Duodenal mucosa (tissue), 2 donors: ENCODE measurements at regions not wholly inside any gene's neighbourhood (a gene's known extent, or its start where the extent isn't known, plus 50 kb on each side); places are given as distances from the start of the nearest gene placed in this dataset.

Source experiments
- H3K27ac ChIP-seq: one replicate; pipeline ENCODE4 v1.7.0; 2013; ENCODE audit warnings: low read depth, low read length
- H3K27me3 ChIP-seq, 2 donors: one replicate each; pipeline ENCODE4 v1.7.0; 2013; ENCODE audit warnings: low read length in 2 of 2, control low read depth in 1 of 2; ENCODE audit not compliant: insufficient read depth in 2 of 2, control insufficient read depth in 1 of 2
- H3K36me3 ChIP-seq, 2 donors: one replicate each; pipeline ENCODE4 v1.7.0; 2013; ENCODE audit warnings: low read length in 2 of 2, control low read depth in 1 of 2; ENCODE audit not compliant: insufficient read depth in 2 of 2, control insufficient read depth in 1 of 2
- H3K4me1 ChIP-seq, 2 donors: one replicate each; pipeline ENCODE4 v1.7.0; 2013; ENCODE audit warnings: low read length in 2 of 2, control low read depth in 1 of 2; ENCODE audit not compliant: insufficient read depth in 2 of 2, control insufficient read depth in 1 of 2
- H3K4me3 ChIP-seq, 2 donors: one replicate each; pipeline ENCODE4 v1.7.0; 2013; ENCODE audit warnings: low read length in 2 of 2, low read depth in 1 of 2
- H3K9ac ChIP-seq, 2 donors: one replicate each; pipeline ENCODE4 v1.7.0; 2013; ENCODE audit warnings: low read length in 2 of 2, low read depth in 1 of 2
- H3K9me3 ChIP-seq, 2 donors: one replicate each; pipeline ENCODE4 v1.7.0; 2013; ENCODE audit warnings: low read length in 2 of 2, control low read depth in 1 of 2; ENCODE audit not compliant: control insufficient read depth in 1 of 2

DNA sequence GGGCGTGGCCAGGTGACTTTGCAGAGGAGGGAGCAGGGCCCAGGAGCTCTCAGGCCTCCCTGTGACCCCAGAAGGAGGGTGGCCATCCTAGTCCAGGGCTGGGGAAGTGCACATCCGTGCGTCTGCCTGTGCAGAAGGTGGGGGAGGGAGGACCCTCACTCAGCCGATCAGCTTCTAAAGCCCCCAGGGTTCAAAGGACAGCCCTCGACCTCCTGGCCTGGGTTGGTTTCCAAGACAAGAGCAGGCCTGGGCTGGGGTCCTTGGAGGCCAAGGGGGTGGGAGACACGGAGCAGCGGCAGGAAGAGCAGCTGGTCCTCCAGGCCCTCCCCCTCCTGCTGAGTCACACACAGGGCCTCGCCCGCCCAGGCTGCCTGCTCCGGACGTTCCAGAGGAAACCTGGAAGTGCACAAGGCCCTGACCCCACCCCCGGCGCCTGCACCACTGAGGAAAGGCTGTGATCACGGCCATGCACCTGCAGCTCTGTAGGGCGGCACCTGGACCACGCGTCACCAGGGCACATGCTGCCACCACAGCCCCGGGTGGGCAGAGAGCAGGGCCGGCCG lies 67.1 kb upstream of the ZNF469 start:
- H3K9ac ChIP-seq, result no peak overlapping the region
- no peak overlapping the region for H3K27ac ChIP-seq
- H3K9me3 ChIP-seq, result no peaks in the 10 kb centered on the region

DNA sequence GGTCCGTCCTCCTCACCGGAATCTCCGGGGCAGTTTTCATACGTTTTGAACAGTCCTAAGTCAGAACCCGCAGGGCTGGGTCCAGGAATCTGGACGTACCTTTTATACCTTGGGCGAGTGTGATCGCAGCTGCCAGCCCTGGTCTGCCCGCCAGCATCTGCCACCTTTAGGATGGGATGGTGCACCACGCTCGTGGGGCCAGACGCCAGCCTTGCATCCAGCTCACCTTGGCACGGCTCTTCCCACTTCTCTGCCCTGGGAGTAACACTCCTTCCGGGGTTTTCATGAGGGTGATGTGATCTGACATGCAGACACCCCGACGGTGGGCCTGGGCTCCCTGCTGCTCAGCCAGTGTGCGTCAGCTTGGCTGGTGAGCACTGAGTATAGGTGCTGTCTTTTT lies 66.6 kb upstream of the ZNF469 start:
- H3K9ac ChIP-seq, result no peak overlapping the region
- H3K27me3 ChIP-seq, result no peaks in the 10 kb centered on the region
- H3K9me3 ChIP-seq, result no peaks in the 10 kb centered on the region
- H3K4me1 ChIP-seq, result peaks cover 0 to 12% of the 10 kb centered on the region in 2 donors
- peak overlapping the region in 1 of 2 donors; percentile 16 for H3K4me3 ChIP-seq
- H3K27ac ChIP-seq, result no peak overlapping the region
- H3K36me3 ChIP-seq, result no peaks in the 10 kb centered on the region

More for the DNA sequence above, 67.1 kb upstream of the ZNF469 start:
- peaks cover 0 to 12% of the 10 kb centered on the region in 2 donors for H3K4me1 ChIP-seq
- H3K4me3 ChIP-seq, result peak overlapping the region in 1 of 2 donors; percentile 16
- no peaks in the 10 kb centered on the region for H3K27me3 ChIP-seq
- no peaks in the 10 kb centered on the region for H3K36me3 ChIP-seq

DNA sequence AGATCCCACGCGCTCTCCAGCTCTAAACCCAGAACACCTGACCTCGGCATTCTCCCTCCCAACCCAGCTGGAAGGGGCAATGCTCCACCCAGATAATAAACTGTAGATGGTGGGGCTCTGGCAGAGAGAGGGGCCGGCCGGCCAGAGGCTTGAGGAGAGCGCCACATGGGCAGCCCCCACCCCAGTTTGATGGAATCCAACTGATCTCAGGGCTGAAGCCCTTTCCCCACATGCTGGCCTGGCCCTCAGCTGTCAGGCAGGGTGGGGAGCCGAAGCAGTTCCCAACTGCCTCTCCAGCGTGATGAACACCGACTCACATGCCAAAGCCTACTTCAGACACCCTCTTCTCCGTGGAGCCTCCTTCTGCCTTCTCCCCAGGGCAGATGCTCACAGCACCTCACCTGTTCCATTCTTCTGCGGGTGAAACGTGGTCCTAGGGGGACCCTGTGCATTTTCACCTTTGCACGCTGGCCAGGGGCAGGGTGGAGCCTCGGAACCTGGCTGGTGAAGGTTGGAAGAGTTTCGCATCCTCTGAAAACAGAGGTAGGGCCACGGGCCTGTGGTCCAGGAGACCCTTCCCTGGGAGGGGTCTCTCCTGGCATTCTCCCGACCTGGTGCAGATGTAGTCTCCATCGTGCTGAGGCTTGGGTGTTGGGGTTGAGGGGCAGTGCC lies 65.7 kb upstream of the ZNF469 start:
- Histone ChIP-seq H3K4me1 (peaks cover 0 to 12% of the 10 kb centered on the region in 2 donors), H3K9ac (no peak overlapping the region), H3K9me3 (no peaks in the 10 kb centered on the region), H3K27me3 (no peaks in the 10 kb centered on the region), H3K4me3 (no peak overlapping the region), H3K36me3 (no peaks in the 10 kb centered on the region), H3K27ac (no peak overlapping the region)

DNA sequence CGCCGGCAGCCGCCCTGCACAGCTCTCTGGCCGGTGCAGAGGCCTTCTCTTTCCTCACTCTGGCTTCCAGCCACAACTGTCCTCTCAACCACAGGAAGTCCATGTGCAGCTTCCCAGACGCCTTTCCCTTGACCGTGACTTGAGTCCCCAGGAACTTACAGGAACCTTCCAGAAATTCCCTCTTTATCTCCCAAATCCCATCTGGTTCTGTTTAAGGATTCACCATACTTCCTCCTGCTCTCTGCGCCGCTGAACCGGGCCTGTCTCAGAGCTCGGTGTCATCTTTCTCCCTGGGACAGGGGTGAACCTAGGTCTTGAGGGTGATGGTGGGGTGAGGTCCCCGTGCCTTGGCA lies 65.2 kb upstream of the ZNF469 start:
- Histone ChIP-seq H3K4me3 (no peak overlapping the region), H3K9ac (no peak overlapping the region), H3K27me3 (no peaks in the 10 kb centered on the region), H3K27ac (no peak overlapping the region), H3K9me3 (no peaks in the 10 kb centered on the region), H3K4me1 (peaks cover 0 to 12% of the 10 kb centered on the region in 2 donors), H3K36me3 (no peaks in the 10 kb centered on the region)

DNA sequence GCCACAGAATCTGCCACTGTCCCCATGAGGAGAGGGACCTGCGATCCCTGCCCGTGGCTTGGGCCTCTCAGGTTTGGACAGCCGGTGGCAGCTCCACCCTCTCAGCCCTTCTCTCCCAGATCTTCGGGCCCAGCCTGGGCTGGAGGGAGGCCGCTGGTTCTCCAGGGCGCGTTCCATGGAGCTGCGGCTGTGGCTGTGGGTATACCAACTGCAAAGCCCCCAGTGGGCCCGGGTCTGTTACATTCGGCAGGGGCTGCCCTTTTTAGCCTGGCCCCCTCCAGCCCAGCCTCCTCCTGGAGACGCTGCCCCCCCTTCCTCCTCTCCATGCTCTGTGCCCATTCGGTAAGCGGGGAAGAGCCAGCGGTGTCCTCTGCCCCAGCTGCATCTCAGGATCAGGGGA lies 64.7 kb upstream of the ZNF469 start:
- no peak overlapping the region for H3K27ac ChIP-seq
- peaks cover 0 to 12% of the 10 kb centered on the region in 2 donors for H3K4me1 ChIP-seq
- H3K36me3 ChIP-seq, result no peaks in the 10 kb centered on the region
- H3K9ac ChIP-seq, result no peak overlapping the region
- H3K27me3 ChIP-seq, result no peaks in the 10 kb centered on the region
- H3K4me3 ChIP-seq, result no peak overlapping the region
- H3K9me3 ChIP-seq, result no peaks in the 10 kb centered on the region

DNA sequence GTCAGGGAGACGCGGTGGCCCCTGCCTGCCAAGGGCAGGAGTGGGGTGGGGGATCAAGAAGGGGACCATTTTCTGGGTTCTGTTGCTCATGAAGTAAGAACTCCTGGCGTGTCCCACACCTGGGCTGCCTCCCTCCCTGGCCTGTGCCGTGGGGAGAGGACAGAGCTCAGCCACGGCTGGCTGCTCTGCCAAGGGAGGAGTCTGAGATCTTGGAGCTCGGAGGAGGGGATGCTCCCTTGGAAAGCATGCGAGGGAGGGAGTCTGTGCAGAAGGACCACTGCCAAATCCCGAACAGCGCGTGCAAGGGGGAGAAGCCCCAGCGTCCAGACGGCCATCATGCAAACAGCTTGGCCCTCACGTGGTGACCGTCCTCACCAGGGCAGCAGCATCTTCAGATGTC lies 64.2 kb upstream of the ZNF469 start:
- H3K9ac ChIP-seq, result no peak overlapping the region
- no peaks in the 10 kb centered on the region for H3K9me3 ChIP-seq
- peaks cover 0 to 12% of the 10 kb centered on the region in 2 donors for H3K4me1 ChIP-seq
- H3K27ac ChIP-seq, result no peak overlapping the region
- H3K4me3 ChIP-seq, result no peak overlapping the region
- H3K27me3 ChIP-seq, result no peaks in the 10 kb centered on the region
- no peaks in the 10 kb centered on the region for H3K36me3 ChIP-seq

DNA sequence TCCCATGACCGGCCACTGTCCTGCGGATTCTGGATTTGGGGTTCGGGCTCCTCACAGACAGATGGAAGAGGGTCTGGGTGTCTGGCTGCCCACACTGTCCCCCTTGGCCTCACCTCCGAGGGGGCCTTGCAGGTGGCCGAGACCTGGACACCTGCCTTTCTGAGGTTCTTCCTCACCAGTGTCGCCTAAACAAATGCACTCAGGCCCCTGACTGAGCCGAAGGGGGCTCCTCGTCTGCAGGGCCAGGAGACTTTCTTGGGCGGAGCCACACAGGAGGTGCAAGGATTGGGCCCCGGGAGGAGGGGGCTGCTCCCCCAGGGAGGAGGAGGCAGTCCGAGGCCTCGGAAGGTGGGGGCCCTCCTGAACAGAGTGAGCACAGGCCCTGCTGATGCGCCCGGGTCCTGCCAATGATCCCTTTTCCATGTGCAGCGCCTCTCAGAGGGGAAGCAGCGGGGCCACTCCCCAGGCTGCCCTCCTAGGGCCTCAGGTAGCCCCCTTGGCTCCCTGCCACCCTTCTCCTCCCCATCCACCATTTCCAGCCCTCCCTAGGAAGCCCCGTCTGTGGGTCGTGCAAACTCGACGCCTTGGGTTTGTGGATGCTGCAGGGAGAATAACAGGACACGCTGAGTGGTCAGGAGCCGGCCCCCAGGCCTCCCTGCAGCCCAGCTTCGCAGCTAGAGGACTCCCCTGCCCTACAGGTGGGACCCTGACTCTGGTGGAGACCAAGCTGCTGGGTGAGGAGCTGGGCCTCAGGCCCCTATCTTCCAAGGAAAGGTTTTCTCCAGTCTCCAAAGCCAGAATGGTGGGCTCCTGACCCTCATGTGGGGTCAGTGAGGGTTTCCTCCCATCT lies 63.4 kb upstream of the ZNF469 start:
- H3K9ac ChIP-seq, result no peak overlapping the region
- H3K27me3 ChIP-seq, result no peaks in the 10 kb centered on the region
- no peak overlapping the region for H3K4me3 ChIP-seq
- H3K9me3 ChIP-seq, result no peaks in the 10 kb centered on the region
- H3K27ac ChIP-seq, result no peak overlapping the region
- no peaks in the 10 kb centered on the region for H3K36me3 ChIP-seq
- H3K4me1 ChIP-seq, result peaks cover 0 to 12% of the 10 kb centered on the region in 2 donors

DNA sequence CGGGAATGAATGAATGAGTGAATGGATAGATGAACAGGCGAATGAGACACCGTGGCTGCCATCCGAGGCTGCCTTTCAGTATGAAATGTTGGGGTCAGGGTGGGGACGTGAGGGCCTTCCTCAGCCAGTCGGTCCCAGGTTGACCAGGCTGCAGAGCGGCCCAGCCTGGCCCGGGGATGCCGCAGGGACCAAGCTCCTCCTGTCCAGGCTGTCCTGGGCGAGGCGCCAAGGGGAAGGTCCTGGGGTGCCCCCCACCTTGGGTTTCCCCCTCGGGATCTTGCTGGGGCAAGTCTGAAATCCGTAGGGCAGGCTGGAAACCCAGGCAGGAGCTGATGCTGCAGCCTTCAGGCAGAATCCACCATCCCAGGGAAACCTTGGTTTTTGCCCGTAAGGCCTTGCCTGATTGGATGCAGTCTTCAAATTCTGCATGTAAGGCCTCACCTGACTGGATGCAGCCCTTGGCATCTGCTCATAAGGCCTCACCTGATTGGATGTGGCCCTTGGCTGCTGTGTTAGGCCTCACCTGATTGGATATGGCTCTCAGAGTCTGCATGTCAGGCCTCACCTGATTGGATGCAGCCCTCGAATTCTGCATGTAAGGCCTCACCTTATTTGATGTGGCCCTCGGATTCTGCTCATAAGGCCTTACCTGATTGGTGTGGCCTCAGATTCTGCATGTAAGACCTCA lies 61.7 kb upstream of the ZNF469 start:
- no peak overlapping the region for H3K4me3 ChIP-seq
- no peak overlapping the region for H3K27ac ChIP-seq
- peaks cover 0 to 2% of the 10 kb centered on the region in 2 donors for H3K4me1 ChIP-seq
- H3K27me3 ChIP-seq, result no peaks in the 10 kb centered on the region
- no peaks in the 10 kb centered on the region for H3K36me3 ChIP-seq
- H3K9ac ChIP-seq, result no peak overlapping the region
- H3K9me3 ChIP-seq, result no peaks in the 10 kb centered on the region

DNA sequence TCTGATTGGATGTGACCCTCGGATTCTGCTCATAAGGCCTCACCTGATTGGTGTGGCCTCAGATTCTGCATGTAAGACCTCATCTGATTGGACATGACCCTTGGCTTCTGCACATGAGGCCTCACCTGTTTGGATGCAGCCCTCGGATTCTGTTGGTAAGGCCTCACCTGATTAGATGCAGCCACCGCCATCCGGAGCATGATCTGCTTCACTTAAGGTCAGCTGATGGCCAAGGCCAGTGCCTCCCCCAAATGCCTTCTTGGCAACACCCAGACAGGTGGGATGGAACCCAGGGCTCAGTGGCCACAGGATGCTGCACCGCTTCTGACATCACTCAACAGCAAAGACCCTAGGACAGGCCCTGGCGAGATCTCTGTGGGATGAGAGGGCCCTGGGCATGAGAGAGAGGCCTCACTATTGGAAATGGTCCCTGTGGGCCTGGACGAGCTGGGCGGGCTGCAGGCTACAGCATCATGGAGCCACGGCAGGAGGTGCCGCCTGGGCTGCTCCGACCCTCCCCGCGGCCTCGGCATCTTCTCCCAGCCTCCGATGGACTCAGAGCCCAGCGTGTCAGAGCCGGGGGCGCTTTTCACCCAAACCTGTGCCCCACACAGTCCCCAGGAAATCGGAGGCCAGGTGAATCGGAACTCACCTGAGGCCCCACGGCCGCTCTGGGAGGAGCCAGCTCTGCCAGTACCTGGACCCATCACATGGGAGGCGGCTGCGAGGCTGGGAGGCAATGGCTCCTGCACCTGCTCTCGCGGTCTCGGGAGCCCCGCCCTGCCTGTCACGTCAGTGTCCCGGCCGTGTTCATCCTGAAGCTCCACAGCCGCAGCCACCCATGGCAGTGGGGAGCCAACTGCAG lies 60.9 kb upstream of the ZNF469 start:
- no peak overlapping the region for H3K27ac ChIP-seq

More for the DNA sequence above, 60.9 kb upstream of the ZNF469 start:
- Histone ChIP-seq H3K4me3 (no peak overlapping the region), H3K9me3 (no peaks in the 10 kb centered on the region), H3K9ac (no peak overlapping the region), H3K36me3 (no peaks in the 10 kb centered on the region), H3K27me3 (no peaks in the 10 kb centered on the region), H3K4me1 (no peaks in the 10 kb centered on the region)
